Glutamatergic neuron (in vitro differentiated cells): ENCODE measurements at regions not wholly inside any gene's neighbourhood (a gene's known extent, or its start where the extent isn't known, plus 50 kb on each side); places are given as distances from the start of the nearest gene placed in this dataset.
"Not testable (repeated sequence)": the region's sequence is repeated elsewhere in the genome, so short reads cannot be mapped to it uniquely, and the experiment has no call there.

Experiments
- DNase-seq: peaks from one replicate; pipeline ENCODE4 v3.0.0; 2022
- H3K27ac Mint-ChIP-seq: one replicate; pipeline ENCODE4 v1.8.0; 2020; ENCODE audit warnings: mild to moderate bottlenecking, mixed read lengths, inconsistent platforms; ENCODE audit not compliant: unreplicated experiment
- H3K27me3 Mint-ChIP-seq: one replicate; pipeline ENCODE4 v1.8.0; 2020; ENCODE audit warnings: mild to moderate bottlenecking, moderate library complexity, mixed read lengths, inconsistent platforms; ENCODE audit not compliant: unreplicated experiment
- H3K36me3 Mint-ChIP-seq: one replicate; pipeline ENCODE4 v1.8.0; 2020; ENCODE audit warnings: mild to moderate bottlenecking, mixed read lengths, inconsistent platforms; ENCODE audit not compliant: unreplicated experiment
- H3K4me1 Mint-ChIP-seq: one replicate; pipeline ENCODE4 v1.8.0; 2020; ENCODE audit warnings: mild to moderate bottlenecking, low read depth, mixed read lengths, inconsistent platforms; ENCODE audit not compliant: unreplicated experiment
- H3K4me3 Mint-ChIP-seq: one replicate; pipeline ENCODE4 v1.8.0; 2020; ENCODE audit warnings: mild to moderate bottlenecking, mixed read lengths, inconsistent platforms; ENCODE audit not compliant: unreplicated experiment
- H3K9me3 Mint-ChIP-seq: one replicate; pipeline ENCODE4 v1.8.0; 2020; ENCODE audit warnings: mild to moderate bottlenecking, moderate library complexity, mixed read lengths, inconsistent platforms; ENCODE audit not compliant: unreplicated experiment
- TF ChIP-seq, protein P1 (sequence below): fragments of 200-600 bp; sonication (generic); IDR thresholded peaks from one replicate; pipeline ENCODE4 v1.5.0; 2021; ENCODE audit not compliant: partially characterized antibody, unreplicated experiment

DNA sequence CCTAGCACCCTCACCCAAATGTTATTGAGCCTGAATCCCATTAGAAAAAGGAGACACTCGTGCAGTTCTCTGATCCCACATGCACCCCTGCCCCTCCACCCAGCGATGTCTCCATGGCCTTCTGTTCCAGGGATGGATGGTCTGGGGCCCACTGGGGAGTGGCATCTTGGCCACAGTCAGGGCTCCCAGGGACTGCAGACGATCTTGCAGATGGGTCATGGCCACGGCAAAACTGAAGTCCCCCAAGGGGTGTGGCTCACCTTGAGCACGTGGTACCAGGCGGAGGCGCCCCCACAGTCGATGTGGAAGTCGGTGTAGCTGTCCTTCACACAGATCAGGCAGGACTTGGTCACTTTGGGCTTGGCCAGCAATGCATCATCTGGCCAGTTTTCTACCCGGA lies 130.7 kb downstream of the TUBA3C start:
- DNase-seq: no peak
- Mint-ChIP-seq H3K36me3 (peaks cover 10% of the 10 kb centered on the region), H3K4me1 (no peaks in the 10 kb centered on the region), H3K4me3 (no peak overlapping the region), H3K27me3 (peaks cover 14% of the 10 kb centered on the region), H3K27ac (no peak overlapping the region), H3K9me3 (peaks cover 23% of the 10 kb centered on the region)
- TF ChIP-seq, protein P1, sequence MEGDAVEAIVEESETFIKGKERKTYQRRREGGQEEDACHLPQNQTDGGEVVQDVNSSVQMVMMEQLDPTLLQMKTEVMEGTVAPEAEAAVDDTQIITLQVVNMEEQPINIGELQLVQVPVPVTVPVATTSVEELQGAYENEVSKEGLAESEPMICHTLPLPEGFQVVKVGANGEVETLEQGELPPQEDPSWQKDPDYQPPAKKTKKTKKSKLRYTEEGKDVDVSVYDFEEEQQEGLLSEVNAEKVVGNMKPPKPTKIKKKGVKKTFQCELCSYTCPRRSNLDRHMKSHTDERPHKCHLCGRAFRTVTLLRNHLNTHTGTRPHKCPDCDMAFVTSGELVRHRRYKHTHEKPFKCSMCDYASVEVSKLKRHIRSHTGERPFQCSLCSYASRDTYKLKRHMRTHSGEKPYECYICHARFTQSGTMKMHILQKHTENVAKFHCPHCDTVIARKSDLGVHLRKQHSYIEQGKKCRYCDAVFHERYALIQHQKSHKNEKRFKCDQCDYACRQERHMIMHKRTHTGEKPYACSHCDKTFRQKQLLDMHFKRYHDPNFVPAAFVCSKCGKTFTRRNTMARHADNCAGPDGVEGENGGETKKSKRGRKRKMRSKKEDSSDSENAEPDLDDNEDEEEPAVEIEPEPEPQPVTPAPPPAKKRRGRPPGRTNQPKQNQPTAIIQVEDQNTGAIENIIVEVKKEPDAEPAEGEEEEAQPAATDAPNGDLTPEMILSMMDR: no peak

DNA sequence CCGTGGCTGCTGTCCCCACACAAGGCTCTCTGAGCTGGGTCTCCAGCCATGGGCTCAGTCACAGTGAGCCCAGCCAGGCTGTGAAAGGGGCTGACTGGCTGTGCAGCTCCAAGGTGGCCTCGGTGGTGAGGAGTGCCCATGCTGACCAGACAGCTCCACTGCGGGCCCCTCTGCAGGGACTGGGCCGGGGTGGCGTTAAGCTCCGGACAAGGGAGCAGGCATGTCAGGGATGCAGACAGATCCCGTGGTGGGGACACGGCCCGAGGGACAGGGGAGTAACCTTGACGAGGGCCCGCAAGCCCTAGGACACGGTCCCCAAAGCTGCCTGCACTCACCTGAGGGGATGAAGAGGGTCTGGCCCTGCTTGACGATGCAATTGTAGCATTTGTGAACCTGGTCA lies 132.0 kb downstream of the TUBA3C start:
- not testable (repeated sequence) for H3K4me1 Mint-ChIP-seq, DNase-seq, H3K4me3 Mint-ChIP-seq, H3K27ac Mint-ChIP-seq
- H3K36me3 Mint-ChIP-seq: peaks cover 10% of the 10 kb centered on the region
- H3K27me3 Mint-ChIP-seq: peaks cover 14% of the 10 kb centered on the region
- peaks cover 22% of the 10 kb centered on the region for H3K9me3 Mint-ChIP-seq

DNA sequence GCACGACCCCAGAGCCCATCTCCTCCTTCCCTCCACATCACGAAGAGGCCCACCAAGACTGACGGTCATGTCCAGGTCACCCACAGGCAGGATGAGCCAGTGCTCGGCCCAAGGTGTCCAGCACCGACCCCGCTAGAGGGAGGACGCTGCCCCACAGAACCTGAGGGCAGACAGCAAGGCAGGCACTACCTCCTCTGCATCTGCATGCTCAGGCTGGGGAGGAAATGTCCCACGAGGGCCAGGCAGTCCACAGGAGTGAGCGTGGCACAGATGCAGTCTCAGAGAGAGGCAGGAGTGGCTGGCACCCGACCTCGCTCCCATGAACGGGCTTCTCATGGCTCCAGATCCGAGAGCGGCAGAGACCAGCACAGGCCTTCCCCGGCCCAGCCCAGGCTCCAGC lies 133.2 kb downstream of the TUBA3C start:
- TF ChIP-seq, protein P1: no peak
- peaks cover 10% of the 10 kb centered on the region for H3K36me3 Mint-ChIP-seq
- no peak overlapping the region for H3K4me3 Mint-ChIP-seq
- DNase-seq: no peak
- H3K27ac Mint-ChIP-seq: no peak overlapping the region
- peaks cover 12% of the 10 kb centered on the region for H3K27me3 Mint-ChIP-seq
- no peaks in the 10 kb centered on the region for H3K4me1 Mint-ChIP-seq
- peaks cover 19% of the 10 kb centered on the region for H3K9me3 Mint-ChIP-seq

DNA sequence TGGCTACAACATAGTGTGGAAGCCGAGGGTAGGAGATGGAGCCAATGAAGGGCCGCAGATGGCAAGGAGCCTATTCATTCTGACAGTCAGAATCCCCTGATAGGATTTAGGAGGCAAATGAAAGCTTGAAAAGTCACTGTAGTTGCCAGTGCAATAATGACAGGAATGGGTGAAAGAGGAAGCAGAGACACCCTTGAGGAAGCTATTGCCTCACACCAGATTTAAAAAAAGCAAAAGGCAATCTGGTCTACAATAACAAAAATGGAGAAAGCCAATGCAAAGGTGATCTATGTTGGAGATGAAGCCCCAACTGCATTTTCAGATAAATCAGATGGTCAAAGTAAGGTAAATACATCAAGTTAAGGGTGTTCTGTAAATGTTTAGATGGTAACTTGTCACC lies 158.5 kb downstream of the TUBA3C start:
- H3K4me1 Mint-ChIP-seq: no peaks in the 10 kb centered on the region
- no peak for DNase-seq
- no peak overlapping the region for H3K27ac Mint-ChIP-seq
- no peaks in the 10 kb centered on the region for H3K27me3 Mint-ChIP-seq
- H3K9me3 Mint-ChIP-seq: peaks cover 2% of the 10 kb centered on the region
- H3K36me3 Mint-ChIP-seq: peaks cover 5% of the 10 kb centered on the region
- TF ChIP-seq, protein P1: no peak
- no peak overlapping the region for H3K4me3 Mint-ChIP-seq

DNA sequence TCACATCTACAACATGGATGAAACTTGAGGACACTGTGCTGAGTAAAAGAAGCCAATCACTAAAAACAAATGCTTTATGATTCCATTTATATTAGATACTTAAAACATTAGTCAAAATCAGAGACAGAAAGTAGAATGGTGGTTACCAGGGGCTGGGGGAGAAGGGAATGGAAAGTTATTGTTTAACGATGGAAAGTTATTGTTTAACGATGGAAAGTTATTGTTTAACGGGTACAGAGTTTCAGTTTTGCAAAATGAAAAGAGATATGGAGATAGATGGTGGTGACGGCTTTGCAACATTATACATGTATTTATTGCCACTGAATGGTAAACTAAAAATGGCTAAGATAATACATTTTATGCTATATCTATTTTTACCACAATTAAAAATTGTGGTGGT lies 160.6 kb downstream of the TUBA3C start:
- H3K36me3 Mint-ChIP-seq: peaks cover 5% of the 10 kb centered on the region
- TF ChIP-seq, protein P1: no peak
- DNase-seq: no peak
- peaks cover 2% of the 10 kb centered on the region for H3K9me3 Mint-ChIP-seq
- H3K27me3 Mint-ChIP-seq: no peaks in the 10 kb centered on the region
- no peak overlapping the region for H3K27ac Mint-ChIP-seq
- H3K4me1 Mint-ChIP-seq: no peaks in the 10 kb centered on the region
- no peak overlapping the region for H3K4me3 Mint-ChIP-seq

DNA sequence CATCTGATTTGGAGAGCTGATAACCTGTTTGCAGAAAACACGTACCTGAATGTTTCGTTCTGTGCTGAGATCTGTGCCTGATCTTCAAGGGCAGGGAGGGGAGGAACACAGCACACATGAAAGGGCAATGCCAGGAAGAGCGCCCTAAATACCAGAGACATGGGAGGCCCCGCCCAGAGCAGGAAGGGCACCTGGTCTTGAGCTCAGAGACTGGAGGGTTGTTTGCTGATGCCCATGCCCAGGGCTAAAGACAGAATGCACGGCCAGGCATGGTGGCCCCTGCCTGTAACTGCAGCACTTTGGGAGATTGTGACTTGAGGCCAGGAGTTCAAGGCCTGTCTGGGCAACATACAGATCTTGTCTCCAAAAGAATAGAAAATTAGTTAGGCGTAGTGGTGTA lies 183.2 kb downstream of the TUBA3C start:
- no peak for DNase-seq
- Mint-ChIP-seq H3K27me3 (peaks cover 11% of the 10 kb centered on the region), H3K4me1 (no peaks in the 10 kb centered on the region), H3K9me3 (peaks cover 40% of the 10 kb centered on the region), H3K36me3 (peaks cover 29% of the 10 kb centered on the region), H3K4me3 (no peak overlapping the region), H3K27ac (no peak overlapping the region)
- TF ChIP-seq, protein P1: no peak
